Inflammatory macrophage treated with lipopolysaccharide for 1 hour (primary cell): ENCODE measurements at regions not wholly inside any gene's neighbourhood (a gene's known extent, or its start where the extent isn't known, plus 50 kb on each side); places are given as distances from the start of the nearest gene placed in this dataset.
"Not testable (repeated sequence)": the region's sequence is repeated elsewhere in the genome, so short reads cannot be mapped to it uniquely, and the experiment has no call there.

ENCODE experiments used
- DNase-seq, 2 donors: peaks; one replicate each; pipeline ENCODE4 v3.0.0-alpha.2; 2020 to 2022

GRCh38 chr4:38314663-38315062 is 349.3 kb upstream of the KLF3 start:
- DNase-seq = no peak

DNA sequence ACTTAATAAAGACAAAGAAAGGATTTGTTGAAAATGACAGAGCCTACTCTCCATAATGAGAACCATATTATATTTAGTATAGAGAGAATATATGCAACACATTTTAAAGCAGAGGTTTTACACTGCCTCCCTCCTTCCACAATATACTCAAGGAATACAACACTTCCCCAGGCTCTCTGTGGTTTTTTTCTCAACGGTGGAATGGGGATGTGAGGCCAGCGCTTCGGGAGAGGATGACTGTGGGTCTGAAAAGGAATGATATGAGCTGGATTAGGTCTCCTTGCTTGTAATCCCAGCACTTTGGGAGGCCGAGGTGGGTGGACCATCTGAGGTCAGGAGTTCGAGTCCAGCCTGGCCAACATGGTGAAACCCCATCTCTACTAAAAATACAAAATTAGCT is 348.7 kb upstream of the KLF3 start:
- no peak for DNase-seq

- no peak for DNase-seq
Observed at GRCh38 chr4:38316045-38316444, 348.0 kb upstream of the KLF3 start.

DNA sequence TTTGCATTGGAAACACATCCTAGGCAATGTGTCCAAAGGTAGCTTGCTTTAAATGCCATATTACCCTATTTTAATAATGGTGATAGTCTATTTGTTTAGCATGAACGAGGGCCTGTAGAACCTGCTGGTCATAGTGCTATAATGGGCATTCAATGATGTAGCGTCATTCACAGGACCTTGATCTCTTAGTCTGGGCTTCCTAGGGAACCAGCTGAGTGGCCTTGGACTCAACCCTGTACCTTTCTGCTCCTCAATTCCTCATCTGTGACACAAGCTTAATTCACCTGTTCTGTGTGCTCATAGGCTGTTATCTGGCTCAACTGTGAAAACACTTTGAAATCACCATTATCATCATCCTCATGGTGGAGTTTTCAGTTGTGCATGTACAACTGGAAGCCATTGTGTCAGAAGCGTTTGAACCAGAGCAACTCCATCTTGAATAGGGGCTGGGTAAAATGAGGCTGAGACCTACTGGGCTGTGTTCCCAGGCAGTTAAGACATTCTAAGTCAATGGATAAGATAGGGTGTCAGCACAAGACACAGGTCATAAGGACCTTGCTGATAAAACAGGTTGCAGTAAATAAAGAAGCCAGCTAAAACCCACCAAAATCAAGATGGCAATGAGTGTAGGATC is 346.8 kb upstream of the KLF3 start:
- no peak for DNase-seq

DNA sequence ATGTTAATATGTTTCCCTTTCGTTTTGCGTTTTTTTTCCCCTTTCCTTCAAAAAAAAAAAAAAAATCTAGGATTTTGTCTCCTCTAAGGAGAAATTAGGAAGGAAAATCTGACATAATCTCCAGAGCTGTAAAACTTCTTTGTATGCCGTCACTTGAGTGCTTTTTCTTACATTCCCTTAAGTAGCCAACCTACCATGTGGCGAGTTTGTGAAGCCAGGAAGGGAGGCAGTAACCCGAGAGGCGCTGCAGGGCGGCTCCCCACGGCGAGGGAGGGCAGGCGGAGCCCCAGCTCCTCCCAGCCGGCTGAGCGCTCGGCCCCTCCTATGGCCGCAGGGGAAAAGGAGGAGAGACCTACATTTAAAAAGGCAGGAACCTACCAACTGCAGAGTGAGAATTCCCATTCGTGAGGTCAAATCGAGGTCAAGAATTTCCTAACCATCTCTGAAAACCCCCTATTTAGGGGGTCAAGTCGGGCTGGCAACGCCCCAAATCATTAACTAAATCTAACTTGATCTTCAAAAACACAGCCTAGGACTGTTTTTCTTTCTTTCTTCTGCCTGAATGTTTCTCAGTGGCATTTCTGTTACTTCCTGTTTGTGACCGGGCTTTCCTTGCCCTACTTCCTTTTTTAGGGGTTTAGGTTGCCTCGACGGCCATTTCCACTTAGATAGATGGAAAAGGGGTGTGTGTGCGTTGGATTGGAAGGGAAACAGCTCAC is 345.1 kb upstream of the KLF3 start:
- peak; percentile 90 to 93 for DNase-seq

GRCh38 chr4:38319456-38320342 is 344.3 kb upstream of the KLF3 start:
- DNase-seq = peak; percentile 75 to 99

- DNase-seq = no peak
Observed at GRCh38 chr4:38320343-38320695, 343.7 kb upstream of the KLF3 start.

- DNase-seq = no peak
Observed at GRCh38 chr4:38320833-38321232, 343.2 kb upstream of the KLF3 start.

- no peak for DNase-seq
Observed at GRCh38 chr4:38322714-38323113, 341.3 kb upstream of the KLF3 start.

DNA sequence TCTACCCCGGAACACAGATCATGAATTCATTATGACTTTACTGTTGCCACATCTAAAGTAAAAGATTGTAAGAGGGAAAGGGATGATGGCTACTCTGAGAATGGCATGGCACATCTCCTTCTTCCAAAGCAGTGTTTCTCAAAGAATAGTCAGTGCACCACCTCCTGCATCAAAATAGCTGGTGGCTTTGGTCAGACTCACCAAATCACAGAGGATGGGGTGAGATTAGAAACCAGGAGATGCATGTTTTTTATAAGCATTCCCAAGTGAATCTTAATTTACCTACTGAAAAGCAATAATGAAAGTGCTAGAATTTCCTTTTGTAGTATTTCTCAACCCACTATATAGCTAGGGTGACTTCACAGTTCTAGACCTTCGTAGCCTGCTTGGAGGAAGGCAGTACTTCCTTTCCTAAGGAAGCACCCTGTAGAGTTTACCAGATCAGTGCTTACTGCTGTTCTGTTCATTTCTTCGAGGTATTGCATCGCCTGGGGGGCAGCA is 340.8 kb upstream of the KLF3 start:
- DNase-seq = peak in 1 of 2 donors; percentile 20

- DNase-seq = no peak
Observed at GRCh38 chr4:38324861-38325628, 339.0 kb upstream of the KLF3 start.

DNA sequence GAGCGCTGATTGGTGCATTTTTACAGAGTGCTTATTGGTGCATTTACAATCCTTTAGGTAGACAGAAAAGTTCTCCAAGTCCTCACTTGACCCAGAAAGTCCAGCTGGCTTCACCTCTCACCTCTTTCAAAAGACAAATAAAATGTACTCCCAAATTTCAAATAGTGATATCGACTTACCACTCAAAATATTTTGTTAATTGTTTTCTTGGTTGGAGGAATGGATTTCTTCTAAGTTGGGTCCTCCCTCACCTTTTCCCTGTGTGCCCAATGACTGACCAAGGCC is 338.4 kb upstream of the KLF3 start:
- no peak for DNase-seq

DNA sequence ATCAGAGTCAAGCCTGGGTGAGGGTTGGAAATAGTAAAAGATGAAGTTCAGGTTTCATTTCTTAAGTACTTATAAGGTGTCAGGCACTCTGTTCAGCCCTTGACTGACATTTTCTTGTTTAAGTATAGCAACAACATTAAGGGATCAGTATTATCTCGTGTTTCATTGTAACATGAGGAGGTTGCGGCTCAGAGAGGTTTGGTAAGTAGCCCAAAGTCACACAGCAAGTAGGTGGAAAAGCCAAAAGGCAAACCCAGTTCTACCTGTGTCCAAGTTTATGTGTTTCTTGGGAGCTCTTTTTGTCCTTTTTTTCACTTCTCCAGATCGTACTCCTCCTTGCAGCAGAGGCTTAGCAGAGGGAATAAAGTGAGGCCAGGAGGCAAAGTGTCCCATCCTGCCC is 337.5 kb upstream of the KLF3 start:
- no peak for DNase-seq

DNA sequence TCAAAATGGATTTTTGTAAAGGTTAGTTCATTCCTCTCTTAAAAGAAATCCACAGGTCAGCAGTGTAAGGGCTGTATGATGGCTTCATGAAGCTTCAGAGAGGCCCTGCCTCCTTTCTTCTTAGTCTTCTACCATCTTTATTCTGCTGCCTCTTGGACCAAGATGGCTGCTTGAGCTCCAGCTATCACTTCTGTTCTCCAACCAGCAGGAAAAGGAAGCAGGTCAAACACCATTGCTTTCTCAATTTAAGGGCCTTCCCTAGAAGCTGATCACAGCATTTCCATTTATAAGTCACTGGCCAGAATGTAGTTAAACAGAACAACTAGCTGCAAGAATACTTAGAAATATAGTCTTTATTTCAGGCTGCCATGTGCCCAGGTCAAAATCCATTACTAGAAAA is 336.8 kb upstream of the KLF3 start:
- no peak for DNase-seq

DNA sequence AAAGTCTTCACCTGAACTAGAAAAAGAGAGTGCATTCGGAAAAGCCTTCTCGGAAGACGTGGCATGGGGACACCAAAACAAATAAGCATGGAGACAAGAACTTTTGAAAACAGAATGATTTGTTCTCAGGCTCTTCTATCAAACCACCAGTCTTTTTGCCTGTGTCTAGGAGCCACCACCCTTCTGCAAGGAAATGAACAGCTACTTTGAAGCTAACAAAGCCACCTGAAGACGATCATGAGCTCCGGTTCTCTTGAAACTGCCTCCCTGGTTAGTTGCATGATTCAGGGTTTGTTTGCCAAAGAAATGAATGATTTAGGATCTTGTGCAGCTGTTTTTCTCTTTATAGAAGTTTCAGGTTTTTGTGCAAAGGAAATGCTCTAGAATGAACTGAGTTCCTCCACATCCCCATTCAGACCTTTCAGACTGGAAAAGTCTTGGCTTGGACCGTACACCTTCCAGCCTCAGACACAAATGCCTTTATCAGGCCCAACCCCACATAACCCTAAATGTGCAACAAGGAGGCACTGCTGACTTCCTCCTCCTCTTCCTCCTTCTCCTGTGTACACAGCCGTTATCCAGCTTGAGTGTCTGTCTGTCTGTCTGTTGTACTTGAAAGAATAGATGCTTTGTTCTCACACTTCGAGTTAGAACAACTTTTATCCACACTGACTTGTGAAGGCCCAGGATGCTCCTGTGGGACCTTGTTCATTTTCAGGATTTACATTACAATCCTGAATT is 334.8 kb upstream of the KLF3 start:
- DNase-seq = no peak

- no peak for DNase-seq
Observed at GRCh38 chr4:38330321-38330720, 333.7 kb upstream of the KLF3 start.

- DNase-seq = no peak
Observed at GRCh38 chr4:38330936-38331335, 333.1 kb upstream of the KLF3 start.

DNA sequence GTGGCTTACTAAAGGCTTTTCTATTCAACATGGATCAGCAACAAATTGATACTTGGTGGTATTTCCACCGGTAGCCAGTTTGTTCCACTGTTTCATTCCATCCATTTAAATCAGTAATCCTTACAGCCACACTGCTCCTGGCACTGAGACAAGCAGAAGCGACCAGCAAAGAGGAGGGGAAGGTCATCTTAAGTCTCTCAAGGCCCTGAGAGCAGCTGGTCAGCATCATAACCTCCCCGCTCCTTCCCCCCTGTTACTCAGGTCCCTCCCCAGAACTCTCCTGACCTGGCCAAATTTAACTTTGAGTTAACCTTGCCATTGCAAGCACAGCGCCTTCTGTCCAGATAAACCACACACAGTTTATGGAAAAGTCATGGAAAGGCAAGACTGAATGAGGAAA is 331.3 kb upstream of the KLF3 start:
- DNase-seq = no peak

- DNase-seq = peak; percentile 37 to 54
Observed at GRCh38 chr4:38333219-38333618, 330.8 kb upstream of the KLF3 start.

DNA sequence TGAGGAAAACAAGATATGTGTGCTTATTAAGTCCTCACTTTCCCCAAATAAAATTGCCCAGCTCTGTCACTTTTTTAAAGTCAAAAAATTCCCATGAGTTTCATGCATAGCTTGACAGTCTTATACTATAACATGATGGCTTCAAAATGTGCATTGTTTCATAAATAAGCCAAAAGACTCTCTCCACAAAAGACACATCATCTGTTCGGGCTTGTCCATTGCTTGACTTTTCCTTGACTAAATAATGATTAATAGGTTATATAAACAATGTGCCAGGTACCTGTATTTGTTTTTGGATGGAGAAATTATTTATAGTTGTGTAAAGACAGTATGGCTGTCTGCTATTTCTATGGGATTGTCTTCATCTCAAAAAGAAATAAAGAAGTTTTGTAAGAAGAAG is 329.2 kb upstream of the KLF3 start:
- no peak for DNase-seq

GRCh38 chr4:38338939-38339338 is 325.1 kb upstream of the KLF3 start:
- not testable (repeated sequence) for DNase-seq

- no peak for DNase-seq
Observed at GRCh38 chr4:38343608-38344007, 320.4 kb upstream of the KLF3 start.
